ENCODE measurements at regions not wholly inside any gene's neighbourhood (a gene's known extent, or its start where the extent isn't known, plus 50 kb on each side); places are given as distances from the start of the nearest gene placed in this dataset.

- ATAC-seq (ENCODE audit: low read depth) = no peak
- intact Hi-C loops (cut with micrococcal nuclease) = no loop called here
- peaks cover 1% of the 10 kb centered on the region for H3K27me3 Mint-ChIP-seq
- CTCF ChIA-PET = no interaction called here
- H3K27ac Mint-ChIP-seq = no peak overlapping the region
- no peaks in the 10 kb centered on the region for H3K9me3 Mint-ChIP-seq
- H3K36me3 Mint-ChIP-seq (ENCODE audit: low read depth) = no peaks in the 10 kb centered on the region
- no peaks in the 10 kb centered on the region for H3K4me1 Mint-ChIP-seq
- no peak for TF ChIP-seq CTCF (IDR thresholded peaks at IDR 0.05)
- DNase-seq = no peak
- POLR2A ChIA-PET = no interaction called here
- no peak overlapping the region for H3K4me3 Mint-ChIP-seq
Observed at GRCh38 chr6:145132709-145133108, 602.6 kb downstream of the EPM2A start.

GRCh38 chr6:145135702-145136101 lies 599.6 kb downstream of the EPM2A start:
- H3K27me3 Mint-ChIP-seq = peaks cover 1% of the 10 kb centered on the region
- H3K4me3 Mint-ChIP-seq = no peak overlapping the region
- CTCF ChIA-PET = no interaction called here
- intact Hi-C loops (cut with micrococcal nuclease) = no loop called here
- ATAC-seq (ENCODE audit: low read depth) (no peak), DNase-seq (no peak)
- H3K9me3 Mint-ChIP-seq = no peaks in the 10 kb centered on the region
- POLR2A ChIA-PET = no interaction called here
- no peaks in the 10 kb centered on the region for H3K4me1 Mint-ChIP-seq
- H3K27ac Mint-ChIP-seq = no peak overlapping the region
- no peaks in the 10 kb centered on the region for H3K36me3 Mint-ChIP-seq (ENCODE audit: low read depth)
- no peak for TF ChIP-seq CTCF (IDR thresholded peaks at IDR 0.05)

GRCh38 chr6:145137425-145137824 lies 597.9 kb downstream of the EPM2A start:
- CTCF ChIA-PET = no interaction called here
- TF ChIP-seq CTCF (IDR thresholded peaks at IDR 0.05) = no peak
- no peaks in the 10 kb centered on the region for H3K36me3 Mint-ChIP-seq (ENCODE audit: low read depth)
- no peak overlapping the region for H3K4me3 Mint-ChIP-seq
- H3K27ac Mint-ChIP-seq = no peak overlapping the region
- DNase-seq (no peak), ATAC-seq (ENCODE audit: low read depth) (no peak)
- no peaks in the 10 kb centered on the region for H3K4me1 Mint-ChIP-seq
- H3K27me3 Mint-ChIP-seq = no peaks in the 10 kb centered on the region
- intact Hi-C loops (cut with micrococcal nuclease) = no loop called here
- H3K9me3 Mint-ChIP-seq = no peaks in the 10 kb centered on the region
- POLR2A ChIA-PET = no interaction called here

- no peak for ATAC-seq (ENCODE audit: low read depth)
- ChIA-PET POLR2A (no interaction called here), CTCF (no interaction called here)
- DNase-seq = no peak
- no peak for TF ChIP-seq CTCF (IDR thresholded peaks at IDR 0.05)
- intact Hi-C loops (cut with micrococcal nuclease) = no loop called here
- Mint-ChIP-seq H3K9me3 (no peaks in the 10 kb centered on the region), H3K27me3 (no peaks in the 10 kb centered on the region), H3K27ac (no peak overlapping the region), H3K4me1 (no peaks in the 10 kb centered on the region), H3K4me3 (no peak overlapping the region), H3K36me3 (ENCODE audit: low read depth) (no peaks in the 10 kb centered on the region)
Observed at GRCh38 chr6:145138469-145139139, 596.7 kb downstream of the EPM2A start.

- CTCF ChIA-PET = no interaction called here
- TF ChIP-seq CTCF (IDR thresholded peaks at IDR 0.05) = no peak
- H3K4me3 Mint-ChIP-seq = no peak overlapping the region
- DNase-seq (no peak), ATAC-seq (ENCODE audit: low read depth) (no peak)
- no peaks in the 10 kb centered on the region for H3K36me3 Mint-ChIP-seq (ENCODE audit: low read depth)
- intact Hi-C loops (cut with micrococcal nuclease) = no loop called here
- no peaks in the 10 kb centered on the region for H3K27me3 Mint-ChIP-seq
- H3K27ac Mint-ChIP-seq = no peak overlapping the region
- H3K4me1 Mint-ChIP-seq = no peaks in the 10 kb centered on the region
- no peaks in the 10 kb centered on the region for H3K9me3 Mint-ChIP-seq
- POLR2A ChIA-PET = no interaction called here
Observed at GRCh38 chr6:145139140-145139850, 596.0 kb downstream of the EPM2A start.
